DND-41 (cell line): ENCODE measurements at regions not wholly inside any gene's neighbourhood (a gene's known extent, or its start where the extent isn't known, plus 50 kb on each side); places are given as distances from the start of the nearest gene placed in this dataset.

Source experiments
- ATAC-seq: fragments of 200-7000 bp; cut with Tn5 transposase; 3 replicates; pipeline ENCODE4 v1.9.1; 2021; ENCODE audit warnings: low read depth; ENCODE audit not compliant: insufficient read depth
- DNase-seq: peaks from one replicate; pipeline ENCODE4 v3.0.0-alpha.2; 2020
- H2AFZ ChIP-seq: 2 replicates; pipeline ENCODE4 v1.6.0; 2012; ENCODE audit warnings: low read depth, low read length
- H3K27ac ChIP-seq: 2 replicates; pipeline ENCODE4 v1.5.1; 2012; ENCODE audit warnings: low read length, inconsistent platforms
- H3K27me3 ChIP-seq: fragments of 200-600 bp; sonication (generic); 2 replicates; pipeline ENCODE4 v1.6.0; 2012; ENCODE audit warnings: low read length, mild to moderate bottlenecking, inconsistent platforms; ENCODE audit not compliant: insufficient read depth, poor library complexity
- H3K36me3 ChIP-seq: 2 replicates; pipeline ENCODE4 v1.5.1; 2012; ENCODE audit warnings: low read length, inconsistent platforms; ENCODE audit not compliant: insufficient read depth
- H3K4me1 ChIP-seq: 2 replicates; pipeline ENCODE4 v1.5.1; 2012; ENCODE audit warnings: mild to moderate bottlenecking, low read length; ENCODE audit not compliant: insufficient read depth
- H3K4me2 ChIP-seq: 2 replicates; pipeline ENCODE4 v1.6.0; 2012; ENCODE audit warnings: mild to moderate bottlenecking, moderate library complexity, low read length, inconsistent platforms; ENCODE audit not compliant: insufficient read depth
- H3K4me3 ChIP-seq, 2 experiments: fragments of 200-600 bp in 1 of 2; shearing (Covaris generic) in 1 of 2; 2 replicates each; pipeline ENCODE4 v1.5.1; 2012 to 2016; ENCODE audit warnings: inconsistent platforms in 2 of 2, low read length in 2 of 2, mild to moderate bottlenecking in 2 of 2, low read depth in 1 of 2, moderate library complexity in 1 of 2
- H3K79me2 ChIP-seq: 2 replicates; pipeline ENCODE4 v1.6.0; 2012; ENCODE audit warnings: low read length, inconsistent platforms; ENCODE audit not compliant: insufficient read depth
- H3K9ac ChIP-seq: 2 replicates; pipeline ENCODE4 v1.6.0; 2012; ENCODE audit warnings: low read depth, mild to moderate bottlenecking, inconsistent platforms, low read length, moderate library complexity
- H3K9me3 ChIP-seq: 2 replicates; pipeline ENCODE4 v1.5.1; 2012; ENCODE audit warnings: low read length, moderate library complexity, mild to moderate bottlenecking, inconsistent platforms; ENCODE audit not compliant: insufficient read depth, severe bottlenecking
- H4K20me1 ChIP-seq: 2 replicates; pipeline ENCODE4 v1.6.0; 2012; ENCODE audit warnings: low read length; ENCODE audit not compliant: insufficient read depth
- CTCF ChIP-seq: IDR thresholded peaks from 2 replicates; pipeline ENCODE4 v1.5.1; 2012; ENCODE audit warnings: borderline replicate concordance, low read length, moderate library complexity, mild to moderate bottlenecking; ENCODE audit not compliant: poor library complexity, severe bottlenecking; ENCODE audit errors: extremely low read depth
- EZH2 ChIP-seq: IDR thresholded peaks from 3 replicates; pipeline ENCODE4 v1.6.1; 2012; ENCODE audit warnings: borderline replicate concordance, low read depth, mild to moderate bottlenecking, moderate library complexity, low read length, inconsistent platforms; ENCODE audit not compliant: severe bottlenecking

- no peaks in the 10 kb centered on the region for H3K36me3 ChIP-seq
- ATAC-seq (no peak), DNase-seq (no peak)
- TF ChIP-seq CTCF: no peak
- no peak for TF ChIP-seq EZH2
- no peaks in the 10 kb centered on the region for H4K20me1 ChIP-seq
- H3K27ac ChIP-seq: no peak overlapping the region
- H3K79me2 ChIP-seq: no peaks in the 10 kb centered on the region; the same call in 1 of the 2 replicates
- no peak overlapping the region for H3K4me2 ChIP-seq
- H3K9me3 ChIP-seq: no peaks in the 10 kb centered on the region
- no peak overlapping the region for H2AFZ ChIP-seq
- H3K27me3 ChIP-seq: no peaks in the 10 kb centered on the region
- no peak overlapping the region for H3K9ac ChIP-seq
- H3K4me1 ChIP-seq: peaks cover 24% of the 10 kb centered on the region
- no peak overlapping the region for H3K4me3 ChIP-seq
Observed at GRCh38 chr12:24409868-24410267, 460.4 kb upstream of the SOX5 start.

GRCh38 chr12:24408305-24408704 lies 458.8 kb upstream of the SOX5 start:
- DNase-seq: no peak
- Histone ChIP-seq H3K9ac (no peak overlapping the region), H3K4me2 (no peak overlapping the region), H4K20me1 (no peaks in the 10 kb centered on the region), H3K36me3 (no peaks in the 10 kb centered on the region), H3K4me3 (no peak overlapping the region), H3K27me3 (no peaks in the 10 kb centered on the region), H3K27ac (no peak overlapping the region), H3K79me2 (no peaks in the 10 kb centered on the region; the same call in 1 of the 2 replicates), H3K9me3 (no peaks in the 10 kb centered on the region), H3K4me1 (peaks cover 19% of the 10 kb centered on the region), H2AFZ (no peak overlapping the region)
- TF ChIP-seq EZH2 (no peak), CTCF (no peak)
- peak; percentile 88 for ATAC-seq

- H3K4me3 ChIP-seq: no peak overlapping the region
- peak overlapping the region; percentile 30; the same call in 1 of the 2 replicates for H3K27ac ChIP-seq
- peak; percentile 36 for ATAC-seq
- no peaks in the 10 kb centered on the region for H3K36me3 ChIP-seq
- TF ChIP-seq CTCF: no peak
- TF ChIP-seq EZH2: no peak
- DNase-seq: no peak
- H2AFZ ChIP-seq: no peak overlapping the region
- H3K27me3 ChIP-seq: no peaks in the 10 kb centered on the region
- H3K4me1 ChIP-seq: peaks cover 19% of the 10 kb centered on the region
- no peaks in the 10 kb centered on the region for H4K20me1 ChIP-seq
- H3K4me2 ChIP-seq: 0 out of 2 replicates have a peak overlapping the region, but pooled peaks have one; percentile 36
- no peak overlapping the region for H3K9ac ChIP-seq
- H3K79me2 ChIP-seq: no peaks in the 10 kb centered on the region; the same call in 1 of the 2 replicates
- no peaks in the 10 kb centered on the region for H3K9me3 ChIP-seq
Observed at GRCh38 chr12:24407884-24408283, 458.4 kb upstream of the SOX5 start.
